Fibroblast of skin of scalp (primary cell): ENCODE measurements at regions not wholly inside any gene's neighbourhood (a gene's known extent, or its start where the extent isn't known, plus 50 kb on each side); places are given as distances from the start of the nearest gene placed in this dataset.
"Not testable (repeated sequence)": the region's sequence is repeated elsewhere in the genome, so short reads cannot be mapped to it uniquely, and the experiment has no call there.

ENCODE experiments used
- DNase-seq: peaks from one replicate; pipeline ENCODE4 v3.0.0-alpha.2; 2013

DNA sequence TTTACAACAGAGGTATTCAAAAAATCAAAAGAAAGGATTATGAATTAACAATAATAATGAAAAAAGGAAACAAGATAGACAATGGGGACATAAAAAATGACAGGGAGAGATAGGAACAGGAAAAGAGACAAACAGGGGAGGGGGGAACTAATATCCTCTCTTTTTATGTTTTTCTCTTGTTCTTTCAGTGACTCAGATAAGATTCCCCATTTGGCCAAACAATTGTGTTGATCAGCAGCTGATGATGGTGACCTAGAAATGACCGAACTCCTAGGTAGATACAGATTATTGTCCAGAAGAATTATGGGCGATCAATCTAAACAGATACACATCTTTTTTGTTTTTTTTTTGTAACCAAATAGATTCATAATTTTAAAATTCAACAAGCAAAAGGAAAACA lies 1277.2 kb upstream of the FLRT2 start:
- no peak for DNase-seq

DNA sequence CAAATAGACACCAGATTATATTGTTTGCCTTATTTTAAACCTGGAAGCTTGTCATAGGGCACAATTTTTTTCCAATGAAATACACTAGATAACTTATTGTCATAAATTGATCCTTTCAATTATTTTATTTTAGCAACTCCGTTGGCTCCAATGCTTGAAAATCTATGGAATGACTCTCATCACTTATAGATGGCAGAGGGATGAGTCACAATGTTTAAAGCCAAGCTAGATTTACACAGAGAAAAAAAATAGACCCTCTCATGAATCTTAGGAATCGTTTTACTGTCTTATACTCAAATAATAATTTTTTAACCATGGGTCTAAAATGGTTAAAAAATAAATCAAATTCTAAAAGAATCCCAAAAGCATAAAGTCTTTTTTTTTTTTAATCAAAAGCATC lies 1276.6 kb upstream of the FLRT2 start:
- DNase-seq = peak; percentile 32

DNA sequence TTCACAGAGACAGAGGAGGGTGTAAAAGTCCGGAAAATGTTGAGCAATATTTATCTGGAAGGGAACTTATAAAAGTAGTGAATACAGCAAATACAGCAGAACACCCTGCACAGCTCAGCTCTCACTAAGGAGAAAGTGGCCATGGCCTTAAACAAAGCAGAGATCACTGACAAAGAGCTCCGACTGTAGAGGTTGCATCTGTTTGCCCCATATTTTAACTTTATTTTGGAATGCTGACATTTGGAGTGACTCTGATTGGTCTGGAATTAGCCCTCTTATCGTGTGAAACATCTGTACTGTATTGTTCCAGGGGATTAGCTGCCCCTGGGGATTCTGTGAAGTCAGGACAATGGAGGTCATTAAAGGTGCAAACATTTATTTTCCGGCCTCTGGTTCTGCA lies 1275.7 kb upstream of the FLRT2 start:
- DNase-seq = no peak

GRCh38 chr14:84262932-84263331 lies 1267.0 kb upstream of the FLRT2 start:
- DNase-seq = no peak

DNA sequence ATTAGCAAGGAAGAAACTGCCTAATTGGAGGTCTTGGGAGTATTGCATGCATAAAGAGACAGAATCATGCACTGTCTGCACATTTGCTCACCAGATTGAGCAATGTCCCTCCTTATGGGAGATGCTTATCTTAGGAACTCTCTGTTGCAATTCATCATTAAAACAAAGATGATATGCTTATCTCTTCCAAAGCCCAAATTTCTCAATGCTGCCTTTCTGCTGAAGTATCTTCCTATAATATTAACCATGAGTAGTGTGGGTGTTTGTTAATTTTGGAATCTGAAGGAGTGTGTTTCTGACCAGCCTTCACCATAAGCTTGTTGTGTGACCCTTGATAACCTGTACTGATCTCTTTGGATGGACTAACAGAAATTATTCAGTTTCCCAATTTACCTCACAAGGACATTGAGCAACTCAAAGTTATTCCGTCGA lies 1257.6 kb upstream of the FLRT2 start:
- no peak for DNase-seq

- no peak for DNase-seq
Observed at GRCh38 chr14:84273181-84273580, 1256.8 kb upstream of the FLRT2 start.

DNA sequence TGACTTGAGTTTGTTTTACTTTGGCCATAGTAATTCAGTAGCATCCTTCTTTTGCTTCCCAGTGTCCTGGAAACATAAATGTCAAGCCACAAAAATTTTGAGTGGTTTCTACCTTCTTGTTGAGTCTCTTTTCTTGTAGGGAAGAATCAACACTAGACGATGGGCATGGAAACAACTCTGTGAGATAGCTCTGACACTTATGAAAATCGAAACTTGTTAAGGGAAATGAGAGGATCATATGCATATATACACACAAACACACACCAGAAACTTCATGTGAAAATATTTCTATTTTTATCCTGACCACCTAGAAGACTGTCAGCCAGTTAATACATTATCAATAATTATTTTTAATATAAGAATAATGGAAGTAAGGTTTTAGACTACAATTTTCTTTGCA lies 1247.3 kb upstream of the FLRT2 start:
- no peak for DNase-seq

DNA sequence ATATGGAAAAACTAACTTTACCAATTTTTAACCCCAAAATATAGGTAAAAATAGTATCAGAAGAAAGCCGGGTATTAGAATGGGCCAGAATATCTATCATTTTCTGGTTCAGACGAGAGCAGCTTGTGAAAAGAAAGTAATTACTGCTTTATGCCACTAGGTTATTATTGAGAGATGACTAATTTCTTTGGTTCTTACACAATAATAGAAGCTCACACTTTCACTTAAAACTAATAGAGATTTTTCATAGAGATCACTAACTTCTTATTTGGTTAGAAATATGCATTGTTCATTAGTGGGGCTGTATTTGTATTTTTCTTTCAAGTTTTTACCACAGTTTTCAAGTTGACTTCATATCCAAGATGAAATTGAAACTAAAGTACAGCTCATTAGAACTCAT lies 1241.2 kb upstream of the FLRT2 start:
- no peak for DNase-seq

GRCh38 chr14:84298663-84299195 lies 1231.2 kb upstream of the FLRT2 start:
- no peak for DNase-seq

- no peak for DNase-seq
Observed at GRCh38 chr14:84303140-84303539, 1226.8 kb upstream of the FLRT2 start.

GRCh38 chr14:84312551-84312950 lies 1217.4 kb upstream of the FLRT2 start:
- no peak for DNase-seq

GRCh38 chr14:84323450-84323849 lies 1206.5 kb upstream of the FLRT2 start:
- DNase-seq = no peak

GRCh38 chr14:84323978-84324377 lies 1206.0 kb upstream of the FLRT2 start:
- peak; percentile 19 for DNase-seq

- DNase-seq = no peak
Observed at GRCh38 chr14:84336433-84336832, 1193.5 kb upstream of the FLRT2 start.

GRCh38 chr14:84340938-84341337 lies 1189.0 kb upstream of the FLRT2 start:
- DNase-seq = peak; percentile 27

- not testable (repeated sequence) for DNase-seq
Observed at GRCh38 chr14:84341867-84342266, 1188.1 kb upstream of the FLRT2 start.

GRCh38 chr14:84343656-84344055 lies 1186.3 kb upstream of the FLRT2 start:
- peak; percentile 66 for DNase-seq

DNA sequence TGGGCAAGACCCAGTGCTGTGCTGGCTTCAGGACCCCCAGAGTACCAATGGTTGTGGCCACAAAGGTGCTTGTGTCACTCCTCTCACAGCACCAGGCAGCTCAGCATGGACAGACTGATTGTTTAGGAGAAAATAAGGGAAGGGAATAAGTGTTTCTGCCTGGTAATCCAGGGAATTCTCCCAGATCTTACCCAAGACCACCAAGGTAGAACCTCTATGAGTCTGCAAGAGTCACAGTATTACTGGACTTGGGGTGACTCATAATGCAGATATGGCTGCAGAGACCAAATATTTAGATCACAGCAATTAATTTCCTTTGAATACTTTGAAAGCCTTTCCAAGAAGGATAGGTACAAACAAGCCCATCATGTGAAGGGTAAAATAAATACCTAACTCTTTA lies 1178.3 kb upstream of the FLRT2 start:
- DNase-seq = no peak

GRCh38 chr14:84361476-84361875 lies 1168.5 kb upstream of the FLRT2 start:
- DNase-seq = no peak

DNA sequence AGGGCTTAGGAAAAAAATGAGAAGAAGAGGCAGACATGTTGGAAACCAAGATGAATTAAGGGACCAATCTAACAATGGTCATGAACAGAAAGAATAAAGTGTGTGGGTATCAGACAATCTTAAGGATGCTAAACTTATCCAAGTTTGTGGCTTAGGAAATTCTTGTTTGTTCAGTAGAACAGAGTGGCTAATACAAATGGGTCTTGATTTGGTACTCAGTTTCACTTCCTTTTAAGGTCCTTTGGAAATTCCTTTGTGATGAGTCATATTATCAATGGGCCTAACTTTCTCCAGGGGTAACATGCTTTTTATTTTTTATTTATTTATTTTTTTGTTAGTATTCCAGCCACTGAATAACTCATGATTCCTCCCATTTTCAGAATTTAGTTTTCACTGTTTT lies 1154.7 kb upstream of the FLRT2 start:
- peak; percentile 60 for DNase-seq

DNA sequence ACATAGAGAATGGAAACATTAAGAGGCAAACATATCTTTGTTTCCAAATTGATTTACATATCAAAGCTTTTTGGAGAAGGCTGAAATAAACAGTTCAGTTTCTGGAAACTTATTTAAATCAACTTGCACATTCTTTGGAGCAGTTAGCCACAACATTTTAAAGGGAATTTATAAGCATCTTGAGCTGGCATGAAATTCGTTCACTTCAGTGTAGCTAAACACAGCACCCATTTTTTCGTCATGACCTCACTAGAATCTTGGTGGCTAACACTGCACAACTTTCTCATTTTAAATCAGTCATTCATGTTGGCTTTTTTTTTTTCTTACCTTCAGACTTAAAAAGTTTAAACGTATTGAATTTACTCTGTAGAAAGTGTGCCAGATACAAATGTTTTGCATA lies 1139.9 kb upstream of the FLRT2 start:
- DNase-seq = peak; percentile 14

- no peak for DNase-seq
Observed at GRCh38 chr14:84397631-84398030, 1132.3 kb upstream of the FLRT2 start.

DNA sequence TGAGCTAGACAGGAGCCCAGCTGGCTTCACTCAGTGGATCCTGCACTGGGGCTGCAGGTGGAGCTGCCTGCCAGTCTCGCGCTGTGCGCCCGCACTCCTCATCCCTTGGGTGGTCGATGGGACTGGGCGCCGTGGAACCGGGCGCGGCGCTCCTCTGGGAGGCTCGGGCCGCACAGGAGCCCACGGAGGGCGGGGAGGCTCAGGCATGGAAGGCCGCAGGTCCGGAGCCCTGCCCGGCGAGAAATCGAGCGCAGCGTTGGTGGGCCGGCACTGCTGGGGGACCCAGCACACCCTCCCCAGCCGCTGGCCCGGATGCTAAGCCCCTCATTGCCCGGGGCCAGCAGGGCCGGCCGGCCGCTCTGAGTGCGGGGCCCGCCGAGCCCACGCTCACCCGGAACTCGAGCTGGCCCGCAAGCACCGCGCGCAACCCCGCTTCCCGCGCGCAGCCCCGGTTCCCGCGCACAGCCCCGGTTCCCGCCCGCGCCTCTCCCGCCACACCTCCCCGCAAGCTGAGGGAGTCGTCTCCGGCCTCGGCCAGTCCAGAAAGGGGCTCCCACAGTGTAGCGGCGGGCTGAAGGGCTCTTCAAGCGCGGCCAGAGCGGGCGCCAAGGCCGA lies 1130.5 kb upstream of the FLRT2 start:
- no peak for DNase-seq

DNA sequence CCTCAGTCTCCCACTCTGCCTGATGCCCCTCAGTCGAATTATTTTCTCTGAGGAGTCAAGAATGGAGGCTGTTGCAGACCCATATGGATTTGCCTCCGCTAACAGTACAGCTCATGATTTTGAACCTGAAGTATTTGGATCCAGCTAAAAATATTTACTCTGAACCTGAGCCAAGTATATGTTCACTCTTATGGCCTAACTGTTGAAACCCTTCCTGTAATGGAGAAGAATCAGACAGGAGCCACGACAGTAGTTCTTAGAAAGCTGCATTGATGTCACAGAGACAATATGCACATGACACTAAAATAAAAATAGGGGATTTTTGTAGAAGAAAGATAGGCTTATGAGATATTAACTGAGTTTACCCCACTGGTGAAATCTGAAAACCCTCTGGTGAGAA lies 1128.3 kb upstream of the FLRT2 start:
- no peak for DNase-seq

DNA sequence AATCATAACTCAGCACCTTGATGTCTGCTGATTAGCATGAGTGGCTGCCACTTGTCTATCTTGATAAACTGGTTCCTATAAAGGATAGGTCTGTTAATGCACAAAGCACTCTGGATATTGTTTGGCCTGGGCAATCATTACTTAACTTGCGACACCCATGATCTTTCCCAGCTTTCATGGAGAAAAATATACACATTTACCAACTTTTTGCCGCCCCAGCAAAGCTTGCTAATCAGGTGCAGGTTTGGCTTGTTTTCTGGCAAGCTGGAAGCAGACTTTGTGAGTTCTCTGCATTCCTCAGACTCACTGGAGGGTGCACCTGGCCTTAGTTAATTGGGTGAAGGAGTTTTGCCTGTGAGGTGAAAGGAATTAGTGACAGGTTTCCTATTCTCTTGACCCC lies 1126.4 kb upstream of the FLRT2 start:
- no peak for DNase-seq
